Osteoblast (primary cell): ENCODE measurements at regions not wholly inside any gene's neighbourhood (a gene's known extent, or its start where the extent isn't known, plus 50 kb on each side); places are given as distances from the start of the nearest gene placed in this dataset.

Experiments used
- DNase-seq: peaks from one replicate; pipeline ENCODE4 v3.0.0; 2011; ENCODE audit warnings: low spot score, mixed read lengths; ENCODE audit not compliant: insufficient read length; ENCODE audit errors: missing footprints
- H2AFZ ChIP-seq: 2 replicates; pipeline ENCODE4 v1.6.0; 2011; ENCODE audit warnings: mild to moderate bottlenecking, low read length
- H3K27ac ChIP-seq: 2 replicates; pipeline ENCODE4 v1.5.1; 2011; ENCODE audit warnings: mild to moderate bottlenecking, low read depth, low read length, moderate library complexity
- H3K27me3 ChIP-seq: 2 replicates; pipeline ENCODE4 v1.6.0; 2012; ENCODE audit warnings: mild to moderate bottlenecking, control low read depth, inconsistent platforms, low read length, moderate library complexity; ENCODE audit not compliant: insufficient read depth
- H3K36me3 ChIP-seq: 2 replicates; pipeline ENCODE4 v1.5.1; 2011; ENCODE audit warnings: mild to moderate bottlenecking, low read length, control low read depth, moderate library complexity; ENCODE audit not compliant: insufficient read depth
- H3K4me1 ChIP-seq: 2 replicates; pipeline ENCODE4 v1.5.1; 2011; ENCODE audit warnings: mild to moderate bottlenecking, low read length, control low read depth, moderate library complexity; ENCODE audit not compliant: insufficient read depth
- H3K4me2 ChIP-seq: 2 replicates; pipeline ENCODE4 v1.6.0; 2011; ENCODE audit warnings: mild to moderate bottlenecking, low read length; ENCODE audit not compliant: insufficient read depth
- H3K4me3 ChIP-seq: fragments of 200-600 bp; sonication (generic); 3 replicates; pipeline ENCODE4 v1.5.1; 2012; ENCODE audit warnings: mild to moderate bottlenecking, low read length, inconsistent platforms; ENCODE audit not compliant: insufficient read depth
- H3K79me2 ChIP-seq: 2 replicates; pipeline ENCODE4 v1.6.0; 2012; ENCODE audit warnings: mild to moderate bottlenecking, low read length, control low read depth, inconsistent platforms; ENCODE audit not compliant: insufficient read depth
- H3K9me3 ChIP-seq: 2 replicates; pipeline ENCODE4 v1.5.1; 2011; ENCODE audit warnings: low read depth, low read length, control low read depth
- H4K20me1 ChIP-seq: 2 replicates; pipeline ENCODE4 v1.6.0; 2012; ENCODE audit warnings: mild to moderate bottlenecking, low read length, control low read depth; ENCODE audit not compliant: insufficient read depth
- CTCF ChIP-seq: IDR thresholded peaks from 2 replicates; pipeline ENCODE4 v1.5.1; 2011; ENCODE audit warnings: mild to moderate bottlenecking, low read depth, low read length, moderate library complexity; ENCODE audit errors: extremely low read depth

- TF ChIP-seq CTCF: no peak
- Histone ChIP-seq H3K4me2 (no peak overlapping the region), H3K27ac (no peak overlapping the region), H3K4me1 (peaks cover 33% of the 10 kb centered on the region), H2AFZ (no peak overlapping the region), H3K9me3 (no peaks in the 10 kb centered on the region), H3K27me3 (no peaks in the 10 kb centered on the region), H3K4me3 (no peak overlapping the region), H4K20me1 (no peaks in the 10 kb centered on the region), H3K79me2 (no peaks in the 10 kb centered on the region), H3K36me3 (no peaks in the 10 kb centered on the region)
- no peak for DNase-seq
Observed at GRCh38 chr2:19036091-19036490, 322.3 kb downstream of the OSR1 start.

- TF ChIP-seq CTCF: no peak
- H3K4me1 ChIP-seq: peaks cover 33% of the 10 kb centered on the region
- no peaks in the 10 kb centered on the region for H3K27me3 ChIP-seq
- no peak for DNase-seq
- H3K36me3 ChIP-seq: no peaks in the 10 kb centered on the region
- H3K4me2 ChIP-seq: no peak overlapping the region
- no peaks in the 10 kb centered on the region for H4K20me1 ChIP-seq
- no peaks in the 10 kb centered on the region for H3K79me2 ChIP-seq
- no peak overlapping the region for H2AFZ ChIP-seq
- H3K4me3 ChIP-seq: no peak overlapping the region
- no peak overlapping the region for H3K27ac ChIP-seq
- no peaks in the 10 kb centered on the region for H3K9me3 ChIP-seq
Observed at GRCh38 chr2:19035238-19035637, 323.2 kb downstream of the OSR1 start.

- Histone ChIP-seq H3K27me3 (no peaks in the 10 kb centered on the region), H3K4me1 (peaks cover 27% of the 10 kb centered on the region), H3K4me2 (no peak overlapping the region), H2AFZ (no peak overlapping the region), H3K79me2 (no peaks in the 10 kb centered on the region), H3K9me3 (no peaks in the 10 kb centered on the region), H3K27ac (no peak overlapping the region), H3K36me3 (no peaks in the 10 kb centered on the region), H4K20me1 (no peaks in the 10 kb centered on the region), H3K4me3 (no peak overlapping the region)
- TF ChIP-seq CTCF: no peak
- DNase-seq: no peak
Observed at GRCh38 chr2:19033240-19033639, 325.2 kb downstream of the OSR1 start.

GRCh38 chr2:19031642-19032041, 326.8 kb downstream of the OSR1 start:
- peaks cover 16% of the 10 kb centered on the region for H3K4me1 ChIP-seq
- H2AFZ ChIP-seq: peak overlapping the region; percentile 6
- H3K4me3 ChIP-seq: no peak overlapping the region
- H3K9me3 ChIP-seq: no peaks in the 10 kb centered on the region
- no peaks in the 10 kb centered on the region for H3K79me2 ChIP-seq
- H4K20me1 ChIP-seq: no peaks in the 10 kb centered on the region
- no peaks in the 10 kb centered on the region for H3K36me3 ChIP-seq
- H3K4me2 ChIP-seq: no peak overlapping the region
- no peak for TF ChIP-seq CTCF
- DNase-seq: no peak
- H3K27ac ChIP-seq: no peak overlapping the region
- no peaks in the 10 kb centered on the region for H3K27me3 ChIP-seq
